ENCODE measurements at regions not wholly inside any gene's neighbourhood (a gene's known extent, or its start where the extent isn't known, plus 50 kb on each side); places are given as distances from the start of the nearest gene placed in this dataset.

- TF ChIP-seq, protein P1, sequence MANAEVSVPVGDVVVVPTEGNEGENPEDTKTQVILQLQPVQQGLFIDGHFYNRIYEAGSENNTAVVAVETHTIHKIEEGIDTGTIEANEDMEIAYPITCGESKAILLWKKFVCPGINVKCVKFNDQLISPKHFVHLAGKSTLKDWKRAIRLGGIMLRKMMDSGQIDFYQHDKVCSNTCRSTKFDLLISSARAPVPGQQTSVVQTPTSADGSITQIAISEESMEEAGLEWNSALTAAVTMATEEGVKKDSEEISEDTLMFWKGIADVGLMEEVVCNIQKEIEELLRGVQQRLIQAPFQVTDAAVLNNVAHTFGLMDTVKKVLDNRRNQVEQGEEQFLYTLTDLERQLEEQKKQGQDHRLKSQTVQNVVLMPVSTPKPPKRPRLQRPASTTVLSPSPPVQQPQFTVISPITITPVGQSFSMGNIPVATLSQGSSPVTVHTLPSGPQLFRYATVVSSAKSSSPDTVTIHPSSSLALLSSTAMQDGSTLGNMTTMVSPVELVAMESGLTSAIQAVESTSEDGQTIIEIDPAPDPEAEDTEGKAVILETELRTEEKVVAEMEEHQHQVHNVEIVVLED (CRISPR knock-in tag; IDR thresholded peaks at IDR 0.05; ENCODE audit: borderline replicate concordance) = no peak
- TF ChIP-seq DRAP1 (CRISPR knock-in tag; IDR thresholded peaks at IDR 0.05) = no peak
- TF ChIP-seq ZMAT3 (CRISPR knock-in tag; conservative IDR thresholded peaks at IDR 0.05) = no peak
- no peak for TF ChIP-seq ZNF749 (CRISPR knock-in tag; IDR thresholded peaks at IDR 0.05; ENCODE audit: borderline replicate concordance)
- no peak for TF ChIP-seq ZNF121 (CRISPR knock-in tag; IDR thresholded peaks at IDR 0.05)
- no peak for TF ChIP-seq FOXC1 (CRISPR knock-in tag; IDR thresholded peaks at IDR 0.05; ENCODE audit: borderline replicate concordance)
These were observed 224.5 kb upstream of the SEMA3E start (continued) for GRCh38 chr7:83873459-83873858.

- intact Hi-C loops (cut with micrococcal nuclease; ENCODE audit: unreplicated experiment) (no loop called here), in situ Hi-C loops (cut with HindIII; ENCODE audit: extremely low pct_ligation_motif_present, low pct_unique_long_range_greater_than_20kb) (no loop called here)
- no peak overlapping the region for H2AFZ ChIP-seq (ENCODE audit: low read length)
- H3K79me2 ChIP-seq (ENCODE audit: insufficient read depth, low read length) = no peaks in the 10 kb centered on the region
- no peaks in the 10 kb centered on the region for H4K20me1 ChIP-seq (ENCODE audit: insufficient read depth, low read length)
- no peaks in the 10 kb centered on the region for H3K9me3 ChIP-seq (ENCODE audit: low read length)
- TF ChIP-seq ZNF138 (CRISPR knock-in tag; IDR thresholded peaks at IDR 0.05; ENCODE audit: low read depth) (no peak), ZNF234 (CRISPR knock-in tag; conservative IDR thresholded peaks at IDR 0.05) (no peak), POLR2A (IDR thresholded peaks at IDR 0.05; ENCODE audit: insufficient read depth in 1 of 2, low read depth in 2 of 2, low read length in 2 of 2) (no peak), ZSCAN21 (CRISPR knock-in tag; IDR thresholded peaks at IDR 0.05; ENCODE audit: borderline replicate concordance) (no peak), ZNF142 (CRISPR knock-in tag; IDR thresholded peaks at IDR 0.05) (no peak), HDAC2 (CRISPR knock-in tag; IDR thresholded peaks at IDR 0.05) (no peak), NFYB (CRISPR knock-in tag; IDR thresholded peaks at IDR 0.05) (no peak), CCAR2 (optimal IDR thresholded peaks at IDR 0.05; ENCODE audit: low read depth, low read length) (no peak), ZNF224 (CRISPR knock-in tag; IDR thresholded peaks at IDR 0.05) (no peak), YY1 (IDR thresholded peaks at IDR 0.05; ENCODE audit: insufficient read depth, insufficient replicate concordance, low read depth, low read length) (no peak)
- no TSS peak for BruUV-seq (replicated peaks)
- H3K27ac ChIP-seq (ENCODE audit: extremely low read length, insufficient read depth, low read length) = no peak overlapping the region
- no peaks in the 10 kb centered on the region for H3K4me1 ChIP-seq (ENCODE audit: insufficient read depth, low read length)
- no peak overlapping the region for H3K4me2 ChIP-seq (ENCODE audit: low read depth, low read length)
- ChIA-PET POLR2A (no interaction called here), CTCF (ENCODE audit: low intra/inter-chr PET ratio, low total read pairs) (no interaction called here)
- no peak overlapping the region for H3K4me3 ChIP-seq (replicated peaks in 1 of 3; ENCODE audit: insufficient read depth in 1 of 3, low read depth in 2 of 3, low read length in 3 of 3)
- no peaks in the 10 kb centered on the region for H3K36me3 ChIP-seq (replicated peaks in 1 of 2; ENCODE audit: control insufficient read depth in 1 of 2, insufficient read depth in 2 of 2, low read length in 2 of 2)
- no peak for ATAC-seq
- WGBS (ENCODE audit: low lambda C conversion rate) = 6% methylated on average over 4 of the region's 4 CpGs
- DNase-seq (ENCODE audit: low spot score) = no peak
- no peaks in the 10 kb centered on the region for H3K27me3 ChIP-seq (ENCODE audit: control insufficient read depth in 1 of 2, insufficient read depth in 2 of 2, low read length in 2 of 2)
- H3K9ac ChIP-seq (ENCODE audit: insufficient read depth, low read depth, low read length) = no peak overlapping the region
- FAIRE-seq = no peak
These were observed 223.6 kb upstream of the SEMA3E start for GRCh38 chr7:83872501-83872900.

Measured in HepG2 (cell line).